NCI-H1092 (cell line): ENCODE measurements at regions not wholly inside any gene's neighbourhood (a gene's known extent, or its start where the extent isn't known, plus 50 kb on each side); places are given as distances from the start of the nearest gene placed in this dataset.
"Not testable (repeated sequence)": the region's sequence is repeated elsewhere in the genome, so short reads cannot be mapped to it uniquely, and the experiment has no call there.

Source experiments
- DNase-seq: peaks from one replicate; lab custom pipeline; 2025; lab: John Stamatoyannopoulos, UW

- DNase-seq, result no peak
Measured at GRCh38 chr2:215744514-215744913, 268.8 kb downstream of the MREG start.

- no peak for DNase-seq
Measured at GRCh38 chr2:215743066-215743465, 270.3 kb downstream of the MREG start.

GRCh38 chr2:215742021-215742420 is 271.3 kb downstream of the MREG start:
- no peak for DNase-seq

GRCh38 chr2:215740071-215740470 is 273.3 kb downstream of the MREG start:
- no peak for DNase-seq

- no peak for DNase-seq
Measured at GRCh38 chr2:215738351-215738750, 275.0 kb downstream of the MREG start.

- no peak for DNase-seq
Measured at GRCh38 chr2:215737477-215737876, 275.9 kb downstream of the MREG start.

GRCh38 chr2:215736653-215737290 is 276.6 kb downstream of the MREG start:
- DNase-seq, result no peak

- no peak for DNase-seq
Measured at GRCh38 chr2:215731108-215731658, 282.2 kb downstream of the MREG start.

GRCh38 chr2:215729985-215730620 is 283.2 kb downstream of the MREG start:
- DNase-seq, result no peak

- no peak for DNase-seq
Measured at GRCh38 chr2:215728504-215729065, 284.8 kb downstream of the MREG start.

GRCh38 chr2:215727507-215728503 is 285.5 kb downstream of the MREG start:
- DNase-seq, result no peak

- DNase-seq, result no peak
Measured at GRCh38 chr2:215726070-215726469, 287.3 kb downstream of the MREG start.

GRCh38 chr2:215724146-215724545 is 288.3 kb upstream of the FN1 start:
- no peak for DNase-seq

- no peak for DNase-seq
Measured at GRCh38 chr2:215723631-215724011, 287.8 kb upstream of the FN1 start.

GRCh38 chr2:215722986-215723630 is 287.2 kb upstream of the FN1 start:
- no peak for DNase-seq

GRCh38 chr2:215722125-215722524 is 286.3 kb upstream of the FN1 start:
- no peak for DNase-seq

- not testable (repeated sequence) for DNase-seq
Measured at GRCh38 chr2:215721515-215721914, 285.6 kb upstream of the FN1 start.

GRCh38 chr2:215718890-215719289 is 283.0 kb upstream of the FN1 start:
- no peak for DNase-seq

- no peak for DNase-seq
Measured at GRCh38 chr2:215718436-215718835, 282.6 kb upstream of the FN1 start.

GRCh38 chr2:215717501-215718381 is 281.9 kb upstream of the FN1 start:
- no peak for DNase-seq

- DNase-seq, result no peak
Measured at GRCh38 chr2:215716956-215717355, 281.1 kb upstream of the FN1 start.
